Esophagus muscularis mucosa (tissue), 4 donors: ENCODE measurements at regions not wholly inside any gene's neighbourhood (a gene's known extent, or its start where the extent isn't known, plus 50 kb on each side); places are given as distances from the start of the nearest gene placed in this dataset.
"Not testable (repeated sequence)": the region's sequence is repeated elsewhere in the genome, so short reads cannot be mapped to it uniquely, and the experiment has no call there.

Source experiments
- CTCF ChIP-seq, 3 experiments: fragments of 200-600 bp in 2 of 3; fragments of 450-650 bp in 1 of 3; sonication (generic) in 2 of 3; IDR thresholded peaks; one replicate each; pipeline ENCODE4 v1.5.1; 2017 to 2019; ENCODE audit warnings: antibody characterized with exemption in 3 of 3, mild to moderate bottlenecking in 2 of 3, moderate library complexity in 1 of 3
- EP300 ChIP-seq: sonication (generic); formaldehyde crosslinking; IDR thresholded peaks from one replicate; pipeline ENCODE4 v1.6.1; 2017; ENCODE audit warnings: antibody characterized with exemption
- POLR2A ChIP-seq: fragments of 450-650 bp; IDR thresholded peaks from one replicate; pipeline ENCODE4 v1.6.1; 2017; ENCODE audit warnings: antibody characterized with exemption, moderate library complexity, mild to moderate bottlenecking, low read depth
- POLR2AphosphoS5 ChIP-seq, 2 donors: sonication (generic); formaldehyde crosslinking; IDR thresholded peaks; one replicate each; pipeline ENCODE4 v1.6.1; 2017; ENCODE audit warnings: antibody characterized with exemption in 2 of 2

GRCh38 chr17:27962581-27962980 is 69.4 kb upstream of the LYRM9 start:
- not testable (repeated sequence) for TF ChIP-seq EP300; CTCF (IDR thresholded peaks at IDR 0.05); POLR2AphosphoS5 (IDR thresholded peaks at IDR 0.05); POLR2A
